ENCODE measurements at regions not wholly inside any gene's neighbourhood (a gene's known extent, or its start where the extent isn't known, plus 50 kb on each side); places are given as distances from the start of the nearest gene placed in this dataset.

- no peaks in the 10 kb centered on the region for H3K27me3 ChIP-seq (ENCODE audit: control insufficient read depth, insufficient read depth, low read length)
- ChIA-PET CTCF (no interaction called here), POLR2A (no interaction called here)
- ATAC-seq (no peak), DNase-seq (ENCODE audit: low read depth, low spot score) (no peak)
- TF ChIP-seq CTCF (IDR thresholded peaks at IDR 0.05) = no peak
- TF ChIP-seq TCF7L2 (IDR thresholded peaks at IDR 0.05; ENCODE audit: low read depth, low read length) = no peak
- TF ChIP-seq SIN3A (IDR thresholded peaks at IDR 0.05; ENCODE audit: borderline replicate concordance, insufficient read depth, low read depth, low read length) = no peak
- no peak for TF ChIP-seq REST (IDR thresholded peaks at IDR 0.05; ENCODE audit: insufficient read depth in 1 of 2, low read depth in 2 of 2, low read length in 1 of 2)
- TF ChIP-seq POLR2AphosphoS5 (IDR thresholded peaks at IDR 0.05; ENCODE audit: low read depth, low read length) = no peak
- no peaks in the 10 kb centered on the region for H3K36me3 ChIP-seq (ENCODE audit: control insufficient read depth, insufficient read depth, low read length)
- in situ Hi-C loops (cut with HindIII; ENCODE audit: low pct_unique_long_range_greater_than_20kb, low sequenced_read_pairs) (no loop called here), intact Hi-C loops (cut with micrococcal nuclease; ENCODE audit: unreplicated experiment) (no loop called here)
- H3K4me3 ChIP-seq (ENCODE audit: low read depth in 2 of 2, low read length in 2 of 2) = no peak overlapping the region
- H3K4me1 ChIP-seq (ENCODE audit: control insufficient read depth, insufficient read depth, low read length) = no peaks in the 10 kb centered on the region
- H3K9me3 ChIP-seq (ENCODE audit: control insufficient read depth, insufficient read depth, low read depth, low read length) = no peaks in the 10 kb centered on the region
- H3K27ac ChIP-seq (ENCODE audit: low read length) = no peak overlapping the region
- no TSS peak for BruUV-seq (replicated peaks)
Measured at GRCh38 chr14:85915711-85916110, 385.8 kb downstream of the FLRT2 start.

- no peak for TF ChIP-seq SIN3A (IDR thresholded peaks at IDR 0.05; ENCODE audit: borderline replicate concordance, insufficient read depth, low read depth, low read length)
- no peaks in the 10 kb centered on the region for H3K9me3 ChIP-seq (ENCODE audit: control insufficient read depth, insufficient read depth, low read depth, low read length)
- H3K27me3 ChIP-seq (ENCODE audit: control insufficient read depth, insufficient read depth, low read length) = no peaks in the 10 kb centered on the region
- ATAC-seq (no peak), DNase-seq (ENCODE audit: low read depth, low spot score) (no peak)
- no TSS peak for BruUV-seq (replicated peaks)
- no peaks in the 10 kb centered on the region for H3K36me3 ChIP-seq (ENCODE audit: control insufficient read depth, insufficient read depth, low read length)
- intact Hi-C loops (cut with micrococcal nuclease; ENCODE audit: unreplicated experiment) = no loop called here
- no peak overlapping the region for H3K27ac ChIP-seq (ENCODE audit: low read length)
- ChIA-PET POLR2A (no interaction called here), CTCF (no interaction called here)
- no peaks in the 10 kb centered on the region for H3K4me1 ChIP-seq (ENCODE audit: control insufficient read depth, insufficient read depth, low read length)
- in situ Hi-C loops (cut with HindIII; ENCODE audit: low pct_unique_long_range_greater_than_20kb, low sequenced_read_pairs) = no loop called here
- H3K4me3 ChIP-seq (ENCODE audit: low read depth in 2 of 2, low read length in 2 of 2) = no peak overlapping the region
Measured at GRCh38 chr14:85912141-85912540, 382.2 kb downstream of the FLRT2 start.

- POLR2A ChIA-PET = no interaction called here
- CTCF ChIA-PET = no interaction called here
- Histone ChIP-seq H3K4me1 (ENCODE audit: control insufficient read depth, insufficient read depth, low read length) (no peaks in the 10 kb centered on the region), H3K27me3 (ENCODE audit: control insufficient read depth, insufficient read depth, low read length) (no peaks in the 10 kb centered on the region), H3K36me3 (ENCODE audit: control insufficient read depth, insufficient read depth, low read length) (no peaks in the 10 kb centered on the region), H3K27ac (ENCODE audit: low read length) (no peak overlapping the region), H3K4me3 (ENCODE audit: low read depth in 2 of 2, low read length in 2 of 2) (no peak overlapping the region), H3K9me3 (ENCODE audit: control insufficient read depth, insufficient read depth, low read depth, low read length) (no peaks in the 10 kb centered on the region)
- no peak for TF ChIP-seq SIN3A (IDR thresholded peaks at IDR 0.05; ENCODE audit: borderline replicate concordance, insufficient read depth, low read depth, low read length)
- TF ChIP-seq CTCF (IDR thresholded peaks at IDR 0.05) = no peak
- no peak for TF ChIP-seq REST (IDR thresholded peaks at IDR 0.05; ENCODE audit: insufficient read depth in 1 of 2, low read depth in 2 of 2, low read length in 1 of 2)
- TF ChIP-seq TCF7L2 (IDR thresholded peaks at IDR 0.05; ENCODE audit: low read depth, low read length) = no peak
- TF ChIP-seq POLR2AphosphoS5 (IDR thresholded peaks at IDR 0.05; ENCODE audit: low read depth, low read length) = no peak
- intact Hi-C loops (cut with micrococcal nuclease; ENCODE audit: unreplicated experiment) = no loop called here
- no TSS peak for BruUV-seq (replicated peaks)
- in situ Hi-C loops (cut with HindIII; ENCODE audit: low pct_unique_long_range_greater_than_20kb, low sequenced_read_pairs) = no loop called here
- no peak for ATAC-seq
- DNase-seq (ENCODE audit: low read depth, low spot score) = no peak
Measured at GRCh38 chr14:85911044-85911443, 381.1 kb downstream of the FLRT2 start.

All from Panc1 (cell line).